ENCODE measurements at regions not wholly inside any gene's neighbourhood (a gene's known extent, or its start where the extent isn't known, plus 50 kb on each side); places are given as distances from the start of the nearest gene placed in this dataset.

DNA sequence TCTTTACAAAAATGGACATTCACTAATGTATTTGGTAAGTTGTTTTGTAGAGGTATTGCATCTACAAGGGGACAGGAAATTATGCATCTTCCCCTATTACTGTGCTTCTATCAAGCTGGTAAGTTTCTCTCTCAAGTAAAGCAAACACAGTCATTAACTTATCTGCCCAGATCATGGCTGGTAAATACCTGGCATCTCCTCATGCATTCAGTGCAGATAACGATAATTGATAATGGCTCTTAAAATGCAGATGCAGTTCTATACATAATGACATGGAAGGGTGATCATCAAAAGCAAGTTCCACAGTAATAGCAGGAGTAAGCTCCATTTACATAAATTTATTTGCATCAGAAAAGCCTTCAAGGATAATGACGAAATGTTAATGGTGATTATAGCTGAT is 122.4 kb downstream of the SIPA1L2 start:
- TF ChIP-seq, protein P1, sequence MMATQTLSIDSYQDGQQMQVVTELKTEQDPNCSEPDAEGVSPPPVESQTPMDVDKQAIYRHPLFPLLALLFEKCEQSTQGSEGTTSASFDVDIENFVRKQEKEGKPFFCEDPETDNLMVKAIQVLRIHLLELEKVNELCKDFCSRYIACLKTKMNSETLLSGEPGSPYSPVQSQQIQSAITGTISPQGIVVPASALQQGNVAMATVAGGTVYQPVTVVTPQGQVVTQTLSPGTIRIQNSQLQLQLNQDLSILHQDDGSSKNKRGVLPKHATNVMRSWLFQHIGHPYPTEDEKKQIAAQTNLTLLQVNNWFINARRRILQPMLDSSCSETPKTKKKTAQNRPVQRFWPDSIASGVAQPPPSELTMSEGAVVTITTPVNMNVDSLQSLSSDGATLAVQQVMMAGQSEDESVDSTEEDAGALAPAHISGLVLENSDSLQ (IDR thresholded peaks at IDR 0.05) = no peak
- TF ChIP-seq SP1 (IDR thresholded peaks at IDR 0.05) (no peak), FOXM1 (IDR thresholded peaks at IDR 0.05; ENCODE audit: borderline replicate concordance) (no peak), ELF4 (IDR thresholded peaks at IDR 0.05) (no peak), SUZ12 (IDR thresholded peaks at IDR 0.05) (no peak), BHLHE40 (IDR thresholded peaks at IDR 0.05; ENCODE audit: borderline replicate concordance) (no peak)
